ENCODE measurements at regions not wholly inside any gene's neighbourhood (a gene's known extent, or its start where the extent isn't known, plus 50 kb on each side); places are given as distances from the start of the nearest gene placed in this dataset.

DNA sequence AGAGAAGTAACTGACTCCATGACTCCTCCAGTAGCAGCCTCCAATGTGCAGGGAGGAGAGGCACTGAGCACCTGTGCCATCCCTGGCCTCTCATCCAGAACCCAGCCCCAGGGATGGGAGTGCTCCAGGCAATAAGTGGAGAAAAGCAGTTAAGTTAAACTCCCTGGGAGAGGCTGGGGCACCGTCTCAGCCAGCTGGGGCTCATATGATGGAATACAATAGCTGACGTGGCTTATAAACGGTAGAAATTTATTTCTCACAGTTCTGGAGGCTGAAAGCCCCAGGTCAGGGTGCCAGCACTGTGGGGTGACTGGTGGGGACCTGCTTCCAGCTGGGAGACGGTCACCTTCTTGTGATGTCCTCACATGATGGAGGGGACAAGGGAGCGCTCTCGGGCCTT is 94.7 kb downstream of the RAMP3 start:
- TF ChIP-seq, protein P1, sequence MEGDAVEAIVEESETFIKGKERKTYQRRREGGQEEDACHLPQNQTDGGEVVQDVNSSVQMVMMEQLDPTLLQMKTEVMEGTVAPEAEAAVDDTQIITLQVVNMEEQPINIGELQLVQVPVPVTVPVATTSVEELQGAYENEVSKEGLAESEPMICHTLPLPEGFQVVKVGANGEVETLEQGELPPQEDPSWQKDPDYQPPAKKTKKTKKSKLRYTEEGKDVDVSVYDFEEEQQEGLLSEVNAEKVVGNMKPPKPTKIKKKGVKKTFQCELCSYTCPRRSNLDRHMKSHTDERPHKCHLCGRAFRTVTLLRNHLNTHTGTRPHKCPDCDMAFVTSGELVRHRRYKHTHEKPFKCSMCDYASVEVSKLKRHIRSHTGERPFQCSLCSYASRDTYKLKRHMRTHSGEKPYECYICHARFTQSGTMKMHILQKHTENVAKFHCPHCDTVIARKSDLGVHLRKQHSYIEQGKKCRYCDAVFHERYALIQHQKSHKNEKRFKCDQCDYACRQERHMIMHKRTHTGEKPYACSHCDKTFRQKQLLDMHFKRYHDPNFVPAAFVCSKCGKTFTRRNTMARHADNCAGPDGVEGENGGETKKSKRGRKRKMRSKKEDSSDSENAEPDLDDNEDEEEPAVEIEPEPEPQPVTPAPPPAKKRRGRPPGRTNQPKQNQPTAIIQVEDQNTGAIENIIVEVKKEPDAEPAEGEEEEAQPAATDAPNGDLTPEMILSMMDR (IDR thresholded peaks at IDR 0.05 in 2 of 3, conservative IDR thresholded peaks at IDR 0.05 in 1 of 3; ENCODE audit: borderline replicate concordance in 1 of 3, insufficient read depth in 1 of 3, low read depth in 2 of 3, low read length in 2 of 3): no peak
- TF ChIP-seq POLR2A (IDR thresholded peaks at IDR 0.05; ENCODE audit: borderline replicate concordance, extremely low read depth, insufficient read depth, insufficient read length) (no peak), SRF (IDR thresholded peaks at IDR 0.05; ENCODE audit: low read depth) (no peak), SP1 (IDR thresholded peaks at IDR 0.05; ENCODE audit: low read depth) (no peak), EZH2 (IDR thresholded peaks at IDR 0.05) (no peak), EZH2phosphoT487 (IDR thresholded peaks at IDR 0.05; ENCODE audit: borderline replicate concordance) (no peak), POLR2AphosphoS5 (IDR thresholded peaks at IDR 0.05; ENCODE audit: low read depth, low read length) (no peak), YY1 (IDR thresholded peaks at IDR 0.05; ENCODE audit: extremely low read depth, insufficient replicate concordance, low read depth, low read length) (no peak), ZFX (IDR thresholded peaks at IDR 0.05) (no peak), CEBPB (IDR thresholded peaks at IDR 0.05; ENCODE audit: low read depth) (no peak)
- TF ChIP-seq, protein P2, sequence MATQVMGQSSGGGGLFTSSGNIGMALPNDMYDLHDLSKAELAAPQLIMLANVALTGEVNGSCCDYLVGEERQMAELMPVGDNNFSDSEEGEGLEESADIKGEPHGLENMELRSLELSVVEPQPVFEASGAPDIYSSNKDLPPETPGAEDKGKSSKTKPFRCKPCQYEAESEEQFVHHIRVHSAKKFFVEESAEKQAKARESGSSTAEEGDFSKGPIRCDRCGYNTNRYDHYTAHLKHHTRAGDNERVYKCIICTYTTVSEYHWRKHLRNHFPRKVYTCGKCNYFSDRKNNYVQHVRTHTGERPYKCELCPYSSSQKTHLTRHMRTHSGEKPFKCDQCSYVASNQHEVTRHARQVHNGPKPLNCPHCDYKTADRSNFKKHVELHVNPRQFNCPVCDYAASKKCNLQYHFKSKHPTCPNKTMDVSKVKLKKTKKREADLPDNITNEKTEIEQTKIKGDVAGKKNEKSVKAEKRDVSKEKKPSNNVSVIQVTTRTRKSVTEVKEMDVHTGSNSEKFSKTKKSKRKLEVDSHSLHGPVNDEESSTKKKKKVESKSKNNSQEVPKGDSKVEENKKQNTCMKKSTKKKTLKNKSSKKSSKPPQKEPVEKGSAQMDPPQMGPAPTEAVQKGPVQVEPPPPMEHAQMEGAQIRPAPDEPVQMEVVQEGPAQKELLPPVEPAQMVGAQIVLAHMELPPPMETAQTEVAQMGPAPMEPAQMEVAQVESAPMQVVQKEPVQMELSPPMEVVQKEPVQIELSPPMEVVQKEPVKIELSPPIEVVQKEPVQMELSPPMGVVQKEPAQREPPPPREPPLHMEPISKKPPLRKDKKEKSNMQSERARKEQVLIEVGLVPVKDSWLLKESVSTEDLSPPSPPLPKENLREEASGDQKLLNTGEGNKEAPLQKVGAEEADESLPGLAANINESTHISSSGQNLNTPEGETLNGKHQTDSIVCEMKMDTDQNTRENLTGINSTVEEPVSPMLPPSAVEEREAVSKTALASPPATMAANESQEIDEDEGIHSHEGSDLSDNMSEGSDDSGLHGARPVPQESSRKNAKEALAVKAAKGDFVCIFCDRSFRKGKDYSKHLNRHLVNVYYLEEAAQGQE (IDR thresholded peaks at IDR 0.05; ENCODE audit: low read depth): no peak

All from HCT116 (cell line).